ENCODE measurements at regions not wholly inside any gene's neighbourhood (a gene's known extent, or its start where the extent isn't known, plus 50 kb on each side); places are given as distances from the start of the nearest gene placed in this dataset.

DNA sequence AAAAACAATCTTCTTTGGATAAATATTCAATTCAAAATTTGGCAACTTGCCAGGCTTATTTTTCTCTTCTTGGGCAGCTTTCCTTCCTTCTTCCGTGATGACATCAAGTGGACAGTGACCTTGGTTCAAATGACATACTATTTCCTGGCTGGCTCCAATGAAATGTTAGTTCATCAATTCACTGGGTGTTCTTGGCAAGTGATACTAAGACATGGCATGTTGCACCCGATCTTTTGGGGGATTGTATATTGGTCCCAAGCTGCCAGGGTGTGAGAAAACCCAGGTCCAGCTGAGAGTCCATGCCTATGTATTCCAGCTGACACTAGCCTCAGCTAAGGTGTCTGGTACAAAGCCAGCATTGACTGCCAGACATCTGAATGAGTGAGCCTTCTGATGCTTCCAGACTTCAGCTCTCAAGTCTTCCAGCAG lies 252.9 kb downstream of the MAT2B start:
- TF ChIP-seq, protein P1, sequence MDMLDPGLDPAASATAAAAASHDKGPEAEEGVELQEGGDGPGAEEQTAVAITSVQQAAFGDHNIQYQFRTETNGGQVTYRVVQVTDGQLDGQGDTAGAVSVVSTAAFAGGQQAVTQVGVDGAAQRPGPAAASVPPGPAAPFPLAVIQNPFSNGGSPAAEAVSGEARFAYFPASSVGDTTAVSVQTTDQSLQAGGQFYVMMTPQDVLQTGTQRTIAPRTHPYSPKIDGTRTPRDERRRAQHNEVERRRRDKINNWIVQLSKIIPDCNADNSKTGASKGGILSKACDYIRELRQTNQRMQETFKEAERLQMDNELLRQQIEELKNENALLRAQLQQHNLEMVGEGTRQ (CRISPR knock-in tag; IDR thresholded peaks at IDR 0.05) = no peak
- TF ChIP-seq, protein P2, sequence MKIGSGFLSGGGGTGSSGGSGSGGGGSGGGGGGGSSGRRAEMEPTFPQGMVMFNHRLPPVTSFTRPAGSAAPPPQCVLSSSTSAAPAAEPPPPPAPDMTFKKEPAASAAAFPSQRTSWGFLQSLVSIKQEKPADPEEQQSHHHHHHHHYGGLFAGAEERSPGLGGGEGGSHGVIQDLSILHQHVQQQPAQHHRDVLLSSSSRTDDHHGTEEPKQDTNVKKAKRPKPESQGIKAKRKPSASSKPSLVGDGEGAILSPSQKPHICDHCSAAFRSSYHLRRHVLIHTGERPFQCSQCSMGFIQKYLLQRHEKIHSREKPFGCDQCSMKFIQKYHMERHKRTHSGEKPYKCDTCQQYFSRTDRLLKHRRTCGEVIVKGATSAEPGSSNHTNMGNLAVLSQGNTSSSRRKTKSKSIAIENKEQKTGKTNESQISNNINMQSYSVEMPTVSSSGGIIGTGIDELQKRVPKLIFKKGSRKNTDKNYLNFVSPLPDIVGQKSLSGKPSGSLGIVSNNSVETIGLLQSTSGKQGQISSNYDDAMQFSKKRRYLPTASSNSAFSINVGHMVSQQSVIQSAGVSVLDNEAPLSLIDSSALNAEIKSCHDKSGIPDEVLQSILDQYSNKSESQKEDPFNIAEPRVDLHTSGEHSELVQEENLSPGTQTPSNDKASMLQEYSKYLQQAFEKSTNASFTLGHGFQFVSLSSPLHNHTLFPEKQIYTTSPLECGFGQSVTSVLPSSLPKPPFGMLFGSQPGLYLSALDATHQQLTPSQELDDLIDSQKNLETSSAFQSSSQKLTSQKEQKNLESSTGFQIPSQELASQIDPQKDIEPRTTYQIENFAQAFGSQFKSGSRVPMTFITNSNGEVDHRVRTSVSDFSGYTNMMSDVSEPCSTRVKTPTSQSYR (CRISPR knock-in tag; IDR thresholded peaks at IDR 0.05) = no peak
- TF ChIP-seq, protein P3, sequence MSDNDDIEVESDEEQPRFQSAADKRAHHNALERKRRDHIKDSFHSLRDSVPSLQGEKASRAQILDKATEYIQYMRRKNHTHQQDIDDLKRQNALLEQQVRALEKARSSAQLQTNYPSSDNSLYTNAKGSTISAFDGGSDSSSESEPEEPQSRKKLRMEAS (CRISPR knock-in tag; IDR thresholded peaks at IDR 0.05) = no peak
- TF ChIP-seq, protein P4, sequence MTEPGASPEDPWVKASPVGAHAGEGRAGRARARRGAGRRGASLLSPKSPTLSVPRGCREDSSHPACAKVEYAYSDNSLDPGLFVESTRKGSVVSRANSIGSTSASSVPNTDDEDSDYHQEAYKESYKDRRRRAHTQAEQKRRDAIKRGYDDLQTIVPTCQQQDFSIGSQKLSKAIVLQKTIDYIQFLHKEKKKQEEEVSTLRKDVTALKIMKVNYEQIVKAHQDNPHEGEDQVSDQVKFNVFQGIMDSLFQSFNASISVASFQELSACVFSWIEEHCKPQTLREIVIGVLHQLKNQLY (CRISPR knock-in tag; IDR thresholded peaks at IDR 0.05) = no peak
- TF ChIP-seq MYBL2 (CRISPR knock-in tag; IDR thresholded peaks at IDR 0.05) = no peak
- TF ChIP-seq TP53 (CRISPR knock-in tag; IDR thresholded peaks at IDR 0.05) = no peak
- TF ChIP-seq, protein P5, sequence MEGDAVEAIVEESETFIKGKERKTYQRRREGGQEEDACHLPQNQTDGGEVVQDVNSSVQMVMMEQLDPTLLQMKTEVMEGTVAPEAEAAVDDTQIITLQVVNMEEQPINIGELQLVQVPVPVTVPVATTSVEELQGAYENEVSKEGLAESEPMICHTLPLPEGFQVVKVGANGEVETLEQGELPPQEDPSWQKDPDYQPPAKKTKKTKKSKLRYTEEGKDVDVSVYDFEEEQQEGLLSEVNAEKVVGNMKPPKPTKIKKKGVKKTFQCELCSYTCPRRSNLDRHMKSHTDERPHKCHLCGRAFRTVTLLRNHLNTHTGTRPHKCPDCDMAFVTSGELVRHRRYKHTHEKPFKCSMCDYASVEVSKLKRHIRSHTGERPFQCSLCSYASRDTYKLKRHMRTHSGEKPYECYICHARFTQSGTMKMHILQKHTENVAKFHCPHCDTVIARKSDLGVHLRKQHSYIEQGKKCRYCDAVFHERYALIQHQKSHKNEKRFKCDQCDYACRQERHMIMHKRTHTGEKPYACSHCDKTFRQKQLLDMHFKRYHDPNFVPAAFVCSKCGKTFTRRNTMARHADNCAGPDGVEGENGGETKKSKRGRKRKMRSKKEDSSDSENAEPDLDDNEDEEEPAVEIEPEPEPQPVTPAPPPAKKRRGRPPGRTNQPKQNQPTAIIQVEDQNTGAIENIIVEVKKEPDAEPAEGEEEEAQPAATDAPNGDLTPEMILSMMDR (IDR thresholded peaks at IDR 0.05) = no peak
- TF ChIP-seq SMAD3 (CRISPR knock-in tag; IDR thresholded peaks at IDR 0.05; ENCODE audit: borderline replicate concordance) = no peak
- no peak for TF ChIP-seq SMAD4 (CRISPR knock-in tag; IDR thresholded peaks at IDR 0.05)
- TF ChIP-seq, protein P6, sequence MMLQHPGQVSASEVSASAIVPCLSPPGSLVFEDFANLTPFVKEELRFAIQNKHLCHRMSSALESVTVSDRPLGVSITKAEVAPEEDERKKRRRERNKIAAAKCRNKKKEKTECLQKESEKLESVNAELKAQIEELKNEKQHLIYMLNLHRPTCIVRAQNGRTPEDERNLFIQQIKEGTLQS (CRISPR knock-in tag; conservative IDR thresholded peaks at IDR 0.05) = no peak
- TF ChIP-seq, protein P7, sequence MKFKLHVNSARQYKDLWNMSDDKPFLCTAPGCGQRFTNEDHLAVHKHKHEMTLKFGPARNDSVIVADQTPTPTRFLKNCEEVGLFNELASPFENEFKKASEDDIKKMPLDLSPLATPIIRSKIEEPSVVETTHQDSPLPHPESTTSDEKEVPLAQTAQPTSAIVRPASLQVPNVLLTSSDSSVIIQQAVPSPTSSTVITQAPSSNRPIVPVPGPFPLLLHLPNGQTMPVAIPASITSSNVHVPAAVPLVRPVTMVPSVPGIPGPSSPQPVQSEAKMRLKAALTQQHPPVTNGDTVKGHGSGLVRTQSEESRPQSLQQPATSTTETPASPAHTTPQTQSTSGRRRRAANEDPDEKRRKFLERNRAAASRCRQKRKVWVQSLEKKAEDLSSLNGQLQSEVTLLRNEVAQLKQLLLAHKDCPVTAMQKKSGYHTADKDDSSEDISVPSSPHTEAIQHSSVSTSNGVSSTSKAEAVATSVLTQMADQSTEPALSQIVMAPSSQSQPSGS (CRISPR knock-in tag; IDR thresholded peaks at IDR 0.05; ENCODE audit: borderline replicate concordance, low read depth) = no peak
- no peak for TF ChIP-seq SP1 (CRISPR knock-in tag; conservative IDR thresholded peaks at IDR 0.05)
- no peak for TF ChIP-seq TCF7 (CRISPR knock-in tag; IDR thresholded peaks at IDR 0.05; ENCODE audit: low read depth)
